H1 (cell line): ENCODE measurements at regions not wholly inside any gene's neighbourhood (a gene's known extent, or its start where the extent isn't known, plus 50 kb on each side); places are given as distances from the start of the nearest gene placed in this dataset.

ENCODE experiments used
- CTCF ChIA-PET: fragments of 300-600 bp; sonication (Branson Sonifier 250); formaldehyde crosslinking; loops from one replicate; lab custom pipeline; 2021; ENCODE audit not compliant: partially characterized antibody; lab: Charles Lee
- POLR2A ChIA-PET: fragments of 300-600 bp; sonication (Branson Sonifier 250); formaldehyde crosslinking; loops from one replicate; lab custom pipeline; 2021; ENCODE audit warnings: inconsistent platforms; ENCODE audit not compliant: partially characterized antibody; lab: Charles Lee
- DNase-seq, 2 experiments: peaks; one replicate each; pipeline versions ENCODE4 v3.0.0 to v3.0.0-alpha.2; 2010 to 2022; ENCODE audit warnings: low spot score in 2 of 2, low read depth in 1 of 2, mixed read lengths in 1 of 2
- FAIRE-seq: peaks from 2 replicates; lab custom pipeline; 2011; peaks lifted over from hg19 to GRCh38; lab: Jason Lieb, UNC
- H2AFZ ChIP-seq: 2 replicates; pipeline ENCODE4 v1.8.1; 2012; ENCODE audit warnings: low read length, inconsistent platforms
- H2AK5ac ChIP-seq: 2 replicates; pipeline ENCODE4 v1.6.1; 2013; ENCODE audit warnings: low read depth, low read length
- H2BK120ac ChIP-seq: replicated peaks from 2 replicates; pipeline ENCODE3; 2013; ENCODE audit warnings: low read depth, low read length, inconsistent platforms
- H2BK12ac ChIP-seq: 2 replicates; pipeline ENCODE4 v1.6.1; 2013; ENCODE audit warnings: low read depth, low read length
- H2BK15ac ChIP-seq: 2 replicates; pipeline ENCODE4 v1.6.1; 2013; ENCODE audit warnings: low read length
- H2BK20ac ChIP-seq: 2 replicates; pipeline ENCODE4 v1.6.1; 2013; ENCODE audit warnings: low read length
- H2BK5ac ChIP-seq: 2 replicates; pipeline ENCODE4 v1.6.1; 2013; ENCODE audit warnings: low read depth, low read length
- H3K14ac ChIP-seq: 2 replicates; pipeline ENCODE4 v1.6.1; 2013; ENCODE audit warnings: inconsistent platforms; ENCODE audit not compliant: insufficient read length
- H3K18ac ChIP-seq: 2 replicates; pipeline ENCODE4 v1.6.1; 2013; ENCODE audit warnings: low read length; ENCODE audit errors: extremely low read depth
- H3K23ac ChIP-seq: 2 replicates; pipeline ENCODE4 v1.6.1; 2013; ENCODE audit warnings: inconsistent platforms; ENCODE audit not compliant: insufficient read length
- H3K23me2 ChIP-seq: 2 replicates; pipeline ENCODE4 v1.6.1; 2013; ENCODE audit warnings: low read depth, low read length
- H3K27ac ChIP-seq: 2 replicates; pipeline ENCODE4 v1.6.1; 2011; ENCODE audit warnings: low read depth, low read length, inconsistent platforms
- H3K27me3 ChIP-seq, 4 experiments: replicated peaks in 1 of 4; 1 replicate in 1 of 4; 2 replicates in 3 of 4; pipeline versions ENCODE4 v1.6.1 to v1.8.1; 2011 to 2013; ENCODE audit warnings: low read length in 3 of 4, mild to moderate bottlenecking in 3 of 4, inconsistent platforms in 2 of 4, mixed read lengths in 2 of 4, moderate library complexity in 1 of 4; ENCODE audit not compliant: control insufficient read depth in 3 of 4, insufficient read depth in 3 of 4; ENCODE audit errors: extremely low read depth in 1 of 4
- H3K36me3 ChIP-seq, 4 experiments: 2 replicates each; pipeline versions ENCODE4 v1.6.1 to v1.8.1; 2011 to 2013; ENCODE audit warnings: mild to moderate bottlenecking in 4 of 4, low read length in 3 of 4, moderate library complexity in 2 of 4, control low read depth in 1 of 4, inconsistent platforms in 1 of 4; ENCODE audit not compliant: insufficient read depth in 4 of 4, control insufficient read depth in 2 of 4
- H3K4ac ChIP-seq: replicated peaks from 2 replicates; pipeline ENCODE3; 2013; ENCODE audit warnings: low read length, low read depth, mixed read lengths, inconsistent platforms; ENCODE audit not compliant: insufficient read length
- H3K4me1 ChIP-seq, 4 experiments: replicated peaks in 1 of 4; 1 replicate in 1 of 4; 2 replicates in 3 of 4; pipeline versions ENCODE4 v1.6.1 to v1.8.1; 2011 to 2013; ENCODE audit warnings: low read length in 3 of 4, inconsistent platforms in 2 of 4, mixed read lengths in 1 of 4; ENCODE audit not compliant: insufficient read depth in 4 of 4, control insufficient read depth in 3 of 4
- H3K4me2 ChIP-seq, 2 experiments: 2 replicates each; pipeline versions ENCODE4 v1.6.1 to v1.8.1; 2011 to 2013; ENCODE audit warnings: low read depth in 2 of 2, low read length in 2 of 2, control low read depth in 1 of 2, inconsistent platforms in 1 of 2, mild to moderate bottlenecking in 1 of 2; ENCODE audit not compliant: insufficient read depth in 1 of 2
- H3K4me3 ChIP-seq, 4 experiments: fragments of 200-600, 300-600 bp in 1 of 4; sonication (generic), shearing (Covaris generic), sonication (Bioruptor Twin) in 1 of 4; 2 replicates each; pipeline versions ENCODE4 v1.5.1 to v1.8.1; 2011 to 2016; ENCODE audit warnings: low read length in 4 of 4, low read depth in 3 of 4, control low read depth in 2 of 4, inconsistent platforms in 2 of 4, mild to moderate bottlenecking in 2 of 4, mixed read lengths in 1 of 4, moderate library complexity in 1 of 4; ENCODE audit not compliant: insufficient read depth in 2 of 4; ENCODE audit errors: extremely low read depth in 1 of 4
- H3K56ac ChIP-seq: replicated peaks from 2 replicates; pipeline ENCODE3; 2013; ENCODE audit warnings: low read depth, mild to moderate bottlenecking, mixed read lengths, low read length, inconsistent platforms; ENCODE audit not compliant: insufficient read length
- H3K79me1 ChIP-seq: 2 replicates; pipeline ENCODE4 v1.6.1; 2013; ENCODE audit warnings: low read depth, low read length, control low read depth
- H3K79me2 ChIP-seq, 2 experiments: 2 replicates each; pipeline versions ENCODE4 v1.6.1 to v1.8.1; 2012 to 2013; ENCODE audit warnings: low read length in 2 of 2, mild to moderate bottlenecking in 2 of 2, inconsistent platforms in 1 of 2; ENCODE audit not compliant: insufficient read depth in 2 of 2, control insufficient read depth in 1 of 2
- H3K9ac ChIP-seq, 4 experiments: replicated peaks in 1 of 4; 1 replicate in 1 of 4; 2 replicates in 3 of 4; pipeline versions ENCODE4 v1.6.1 to v1.8.1; 2011 to 2013; ENCODE audit warnings: low read depth in 3 of 4, low read length in 3 of 4, control low read depth in 2 of 4, mild to moderate bottlenecking in 2 of 4, moderate library complexity in 2 of 4, inconsistent platforms in 1 of 4; ENCODE audit errors: extremely low read depth in 1 of 4
- H3K9me3 ChIP-seq, 2 experiments: 2 replicates each; pipeline versions ENCODE4 v1.6.1 to v1.8.1; 2012 to 2013; ENCODE audit warnings: mild to moderate bottlenecking in 2 of 2, moderate library complexity in 2 of 2, control low read depth in 1 of 2, inconsistent platforms in 1 of 2, low read depth in 1 of 2, low read length in 1 of 2, mixed read lengths in 1 of 2; ENCODE audit not compliant: insufficient read depth in 2 of 2
- H4K20me1 ChIP-seq, 2 experiments: replicated peaks in 1 of 2; 2 replicates each; pipeline versions ENCODE3 to v1.8.1; 2011 to 2013; ENCODE audit warnings: inconsistent platforms in 2 of 2, low read length in 2 of 2, mild to moderate bottlenecking in 1 of 2; ENCODE audit not compliant: insufficient read depth in 2 of 2, control insufficient read depth in 1 of 2
- H4K5ac ChIP-seq: 2 replicates; pipeline ENCODE4 v1.6.1; 2013; ENCODE audit warnings: low read length, low read depth, mixed read lengths, inconsistent platforms; ENCODE audit not compliant: insufficient read length
- H4K8ac ChIP-seq: 2 replicates; pipeline ENCODE4 v1.8.0; 2013; ENCODE audit warnings: mild to moderate bottlenecking, moderate library complexity, low read length, inconsistent platforms; ENCODE audit not compliant: insufficient read depth; ENCODE audit errors: extremely low read depth
- H4K91ac ChIP-seq: replicated peaks from 2 replicates; pipeline ENCODE3; 2013; ENCODE audit warnings: low read length, mixed read lengths, inconsistent platforms; ENCODE audit not compliant: insufficient read length
- CBX8 ChIP-seq: fragments of 300-800, 300-1000 bp; sonication (generic); IDR thresholded peaks from 2 replicates; pipeline ENCODE4 v1.7.1; 2016; ENCODE audit warnings: low read depth, low read length, borderline replicate concordance
- CHD1 ChIP-seq: IDR thresholded peaks from 2 replicates; pipeline ENCODE4 v1.6.1; 2012; ENCODE audit warnings: low read depth, low read length, improper control_type of control experiment
- EP300 ChIP-seq, 2 experiments: IDR thresholded peaks; 1 replicate in 1 of 2; 2 replicates in 1 of 2; pipeline ENCODE4 v1.6.1; 2011 to 2012; ENCODE audit warnings: low read depth in 2 of 2, low read length in 2 of 2, mild to moderate bottlenecking in 2 of 2, borderline replicate concordance in 1 of 2, inconsistent platforms in 1 of 2, moderate library complexity in 1 of 2
- GABPA ChIP-seq: IDR thresholded peaks from 2 replicates; pipeline ENCODE4 v1.6.1; 2011; ENCODE audit warnings: mild to moderate bottlenecking, low read length, moderate library complexity, borderline replicate concordance; ENCODE audit not compliant: insufficient read depth
- KDM1A ChIP-seq: fragments of 200-600, 300-600 bp; sonication (generic); IDR thresholded peaks from 2 replicates; pipeline ENCODE4 v1.7.1; 2016; ENCODE audit warnings: mild to moderate bottlenecking, low read length, borderline replicate concordance
- KDM4A ChIP-seq: IDR thresholded peaks from one replicate; pipeline ENCODE4 v1.7.1; 2012; ENCODE audit warnings: low read depth, mild to moderate bottlenecking, moderate library complexity, low read length, inconsistent platforms; ENCODE audit not compliant: severe bottlenecking
- MAFK ChIP-seq: IDR thresholded peaks from 2 replicates; pipeline ENCODE4 v1.6.1; 2012; ENCODE audit warnings: low read depth, mild to moderate bottlenecking, improper control_type of control experiment, low read length
- PHF8 ChIP-seq: fragments of 200-600 bp; sonication (generic); conservative IDR thresholded peaks from 2 replicates; pipeline ENCODE4 v1.7.1; 2012; ENCODE audit warnings: low read depth, mild to moderate bottlenecking, inconsistent platforms, low read length, moderate library complexity
- POLR2A ChIP-seq, 2 experiments: IDR thresholded peaks; 1 replicate in 1 of 2; 2 replicates in 1 of 2; pipeline ENCODE4 v1.6.1; 2011; ENCODE audit warnings: low read depth in 2 of 2, low read length in 2 of 2, mild to moderate bottlenecking in 2 of 2; ENCODE audit errors: control extremely low read depth in 1 of 2
- RBBP5 ChIP-seq: IDR thresholded peaks from 2 replicates; pipeline ENCODE4 v1.7.1; 2012; ENCODE audit warnings: low read depth, mild to moderate bottlenecking, inconsistent platforms, low read length, moderate library complexity, borderline replicate concordance
- RNF2 ChIP-seq: fragments of 200-900, 300-1000 bp; sonication (generic); IDR thresholded peaks from 2 replicates; pipeline ENCODE4 v1.7.1; 2016; ENCODE audit warnings: borderline replicate concordance, low read depth, mild to moderate bottlenecking, antibody characterized with exemption, low read length; ENCODE audit not compliant: poor library complexity, severe bottlenecking; ENCODE audit errors: missing control alignments
- TAF7 ChIP-seq: optimal IDR thresholded peaks from 2 replicates; pipeline ENCODE3; 2011; ENCODE audit warnings: low read depth, mild to moderate bottlenecking, inconsistent platforms, low read length, moderate library complexity, borderline replicate concordance
- TCF12 ChIP-seq: IDR thresholded peaks from 2 replicates; pipeline ENCODE4 v1.6.1; 2011; ENCODE audit warnings: low read depth, mild to moderate bottlenecking, low read length

DNA sequence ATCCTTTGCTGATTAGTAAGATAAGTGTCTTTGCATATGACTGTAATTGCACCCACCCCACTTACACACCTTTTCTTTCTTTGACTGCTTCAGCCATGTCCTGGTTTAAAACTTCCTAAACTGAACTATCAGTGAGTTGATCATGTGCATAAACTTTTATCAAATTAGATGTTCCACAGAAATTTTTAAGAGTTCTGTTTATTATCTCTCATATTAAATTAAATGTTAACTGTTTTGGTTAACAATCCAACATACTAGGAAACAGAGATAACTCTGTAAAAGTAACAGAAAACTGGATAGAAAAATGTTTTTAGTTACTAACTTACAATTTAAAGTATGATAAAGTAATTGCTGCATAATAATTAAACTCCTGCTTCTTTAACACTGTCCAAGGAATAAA is 959.6 kb upstream of the LRRN3 start:
- H3K27me3 ChIP-seq, result no peaks in the 10 kb centered on the region
- H3K79me1 ChIP-seq, result no peaks in the 10 kb centered on the region
- no peak overlapping the region for H3K4me2 ChIP-seq
- no peaks in the 10 kb centered on the region for H4K20me1 ChIP-seq
- H3K4ac ChIP-seq, result no peak overlapping the region
- no peaks in the 10 kb centered on the region for H3K36me3 ChIP-seq
- H3K4me1 ChIP-seq, result peaks cover 0 to 5% (median 0%) of the 10 kb centered on the region in 4 experiments; a peak in 1 of 7 replicates
- H3K79me2 ChIP-seq, result no peaks in the 10 kb centered on the region
- no peak overlapping the region for H4K91ac ChIP-seq
- no peak overlapping the region for H3K23ac ChIP-seq
- no peak overlapping the region for H4K5ac ChIP-seq
- no peak overlapping the region for H2BK20ac ChIP-seq
- FAIRE-seq (no peak), DNase-seq (no peak)
- no peak overlapping the region for H3K9ac ChIP-seq
- H4K8ac ChIP-seq, result no peak overlapping the region
- no peak overlapping the region for H2AK5ac ChIP-seq
- no peak overlapping the region for H3K56ac ChIP-seq
- H2BK15ac ChIP-seq, result no peak overlapping the region
- H3K4me3 ChIP-seq, result no peak overlapping the region
- H2AFZ ChIP-seq, result no peak overlapping the region
- H3K9me3 ChIP-seq, result no peaks in the 10 kb centered on the region
- H3K27ac ChIP-seq, result no peak overlapping the region
- H3K18ac ChIP-seq, result no peak overlapping the region
- H3K14ac ChIP-seq, result no peak overlapping the region
- no peak overlapping the region for H2BK5ac ChIP-seq
- CTCF ChIA-PET, result no interaction called here
- no peak overlapping the region for H2BK120ac ChIP-seq
- no peak overlapping the region for H2BK12ac ChIP-seq
- POLR2A ChIA-PET, result no interaction called here
- no peaks in the 10 kb centered on the region for H3K23me2 ChIP-seq
- no peak for TF ChIP-seq TAF7
- no peak for TF ChIP-seq POLR2A (IDR thresholded peaks at IDR 0.05; ENCODE audit: control extremely low read depth in 1 of 2, low read depth in 2 of 2, low read length in 2 of 2)
- TF ChIP-seq PHF8, result no peak
- TF ChIP-seq RBBP5, result no peak
- no peak for TF ChIP-seq GABPA
- TF ChIP-seq CHD1, result no peak
- TF ChIP-seq KDM4A, result no peak
- TF ChIP-seq RNF2, result no peak
- no peak for TF ChIP-seq EP300 (IDR thresholded peaks at IDR 0.05; ENCODE audit: borderline replicate concordance in 1 of 2, low read depth in 2 of 2, low read length in 2 of 2)
- no peak for TF ChIP-seq MAFK
- no peak for TF ChIP-seq CBX8
- no peak for TF ChIP-seq KDM1A
- no peak for TF ChIP-seq TCF12
